ENCODE measurements at regions not wholly inside any gene's neighbourhood (a gene's known extent, or its start where the extent isn't known, plus 50 kb on each side); places are given as distances from the start of the nearest gene placed in this dataset.

DNA sequence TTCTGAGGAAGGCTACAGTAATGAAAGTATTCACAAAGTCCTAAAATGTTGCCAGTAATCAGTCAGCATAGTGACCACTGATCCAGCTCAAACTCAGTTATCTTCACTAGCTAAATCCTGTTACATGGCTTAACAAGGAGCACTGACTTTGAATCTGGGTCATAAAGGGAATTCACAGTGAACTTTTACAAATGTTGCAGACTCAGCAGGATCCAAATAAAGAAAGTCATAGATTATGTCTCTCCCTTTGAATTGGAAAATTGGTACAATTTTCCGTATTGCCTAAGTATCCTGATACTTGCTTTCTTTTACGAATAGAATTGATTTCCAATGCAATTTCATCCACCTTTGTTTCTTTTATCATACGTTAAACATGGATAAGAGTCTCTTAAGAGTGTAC lies 431.5 kb upstream of the CNTN6 start:
- no peaks in the 10 kb centered on the region for H3K4me1 ChIP-seq (ENCODE audit: control insufficient read depth, insufficient read depth, low read length)
- no peak for ATAC-seq
- CTCF ChIA-PET, result no interaction called here
- POLR2A ChIA-PET, result no interaction called here
- H3K4me3 ChIP-seq (ENCODE audit: low read depth in 2 of 2, low read length in 2 of 2), result no peak overlapping the region
- H3K27ac ChIP-seq (ENCODE audit: low read length), result no peak overlapping the region
- H3K36me3 ChIP-seq (ENCODE audit: control insufficient read depth, insufficient read depth, low read length), result no peaks in the 10 kb centered on the region
- no peak for DNase-seq (ENCODE audit: low read depth, low spot score)
- no peaks in the 10 kb centered on the region for H3K9me3 ChIP-seq (ENCODE audit: control insufficient read depth, insufficient read depth, low read depth, low read length)
- in situ Hi-C loops (cut with HindIII; ENCODE audit: low pct_unique_long_range_greater_than_20kb, low sequenced_read_pairs), result no loop called here
- TF ChIP-seq, protein P1, sequence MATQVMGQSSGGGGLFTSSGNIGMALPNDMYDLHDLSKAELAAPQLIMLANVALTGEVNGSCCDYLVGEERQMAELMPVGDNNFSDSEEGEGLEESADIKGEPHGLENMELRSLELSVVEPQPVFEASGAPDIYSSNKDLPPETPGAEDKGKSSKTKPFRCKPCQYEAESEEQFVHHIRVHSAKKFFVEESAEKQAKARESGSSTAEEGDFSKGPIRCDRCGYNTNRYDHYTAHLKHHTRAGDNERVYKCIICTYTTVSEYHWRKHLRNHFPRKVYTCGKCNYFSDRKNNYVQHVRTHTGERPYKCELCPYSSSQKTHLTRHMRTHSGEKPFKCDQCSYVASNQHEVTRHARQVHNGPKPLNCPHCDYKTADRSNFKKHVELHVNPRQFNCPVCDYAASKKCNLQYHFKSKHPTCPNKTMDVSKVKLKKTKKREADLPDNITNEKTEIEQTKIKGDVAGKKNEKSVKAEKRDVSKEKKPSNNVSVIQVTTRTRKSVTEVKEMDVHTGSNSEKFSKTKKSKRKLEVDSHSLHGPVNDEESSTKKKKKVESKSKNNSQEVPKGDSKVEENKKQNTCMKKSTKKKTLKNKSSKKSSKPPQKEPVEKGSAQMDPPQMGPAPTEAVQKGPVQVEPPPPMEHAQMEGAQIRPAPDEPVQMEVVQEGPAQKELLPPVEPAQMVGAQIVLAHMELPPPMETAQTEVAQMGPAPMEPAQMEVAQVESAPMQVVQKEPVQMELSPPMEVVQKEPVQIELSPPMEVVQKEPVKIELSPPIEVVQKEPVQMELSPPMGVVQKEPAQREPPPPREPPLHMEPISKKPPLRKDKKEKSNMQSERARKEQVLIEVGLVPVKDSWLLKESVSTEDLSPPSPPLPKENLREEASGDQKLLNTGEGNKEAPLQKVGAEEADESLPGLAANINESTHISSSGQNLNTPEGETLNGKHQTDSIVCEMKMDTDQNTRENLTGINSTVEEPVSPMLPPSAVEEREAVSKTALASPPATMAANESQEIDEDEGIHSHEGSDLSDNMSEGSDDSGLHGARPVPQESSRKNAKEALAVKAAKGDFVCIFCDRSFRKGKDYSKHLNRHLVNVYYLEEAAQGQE (IDR thresholded peaks at IDR 0.05; ENCODE audit: insufficient read depth in 1 of 2, low read depth in 2 of 2, low read length in 1 of 2), result no peak
- TF ChIP-seq POLR2AphosphoS5 (IDR thresholded peaks at IDR 0.05; ENCODE audit: low read depth, low read length) (no peak), TCF7L2 (IDR thresholded peaks at IDR 0.05; ENCODE audit: low read depth, low read length) (no peak), SIN3A (IDR thresholded peaks at IDR 0.05; ENCODE audit: borderline replicate concordance, insufficient read depth, low read depth, low read length) (no peak)
- TF ChIP-seq, protein P2, sequence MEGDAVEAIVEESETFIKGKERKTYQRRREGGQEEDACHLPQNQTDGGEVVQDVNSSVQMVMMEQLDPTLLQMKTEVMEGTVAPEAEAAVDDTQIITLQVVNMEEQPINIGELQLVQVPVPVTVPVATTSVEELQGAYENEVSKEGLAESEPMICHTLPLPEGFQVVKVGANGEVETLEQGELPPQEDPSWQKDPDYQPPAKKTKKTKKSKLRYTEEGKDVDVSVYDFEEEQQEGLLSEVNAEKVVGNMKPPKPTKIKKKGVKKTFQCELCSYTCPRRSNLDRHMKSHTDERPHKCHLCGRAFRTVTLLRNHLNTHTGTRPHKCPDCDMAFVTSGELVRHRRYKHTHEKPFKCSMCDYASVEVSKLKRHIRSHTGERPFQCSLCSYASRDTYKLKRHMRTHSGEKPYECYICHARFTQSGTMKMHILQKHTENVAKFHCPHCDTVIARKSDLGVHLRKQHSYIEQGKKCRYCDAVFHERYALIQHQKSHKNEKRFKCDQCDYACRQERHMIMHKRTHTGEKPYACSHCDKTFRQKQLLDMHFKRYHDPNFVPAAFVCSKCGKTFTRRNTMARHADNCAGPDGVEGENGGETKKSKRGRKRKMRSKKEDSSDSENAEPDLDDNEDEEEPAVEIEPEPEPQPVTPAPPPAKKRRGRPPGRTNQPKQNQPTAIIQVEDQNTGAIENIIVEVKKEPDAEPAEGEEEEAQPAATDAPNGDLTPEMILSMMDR (IDR thresholded peaks at IDR 0.05), result no peak
- intact Hi-C loops (cut with micrococcal nuclease; ENCODE audit: unreplicated experiment), result no loop called here
- no TSS peak for BruUV-seq (replicated peaks)
- H3K27me3 ChIP-seq (ENCODE audit: control insufficient read depth, insufficient read depth, low read length), result no peaks in the 10 kb centered on the region

DNA sequence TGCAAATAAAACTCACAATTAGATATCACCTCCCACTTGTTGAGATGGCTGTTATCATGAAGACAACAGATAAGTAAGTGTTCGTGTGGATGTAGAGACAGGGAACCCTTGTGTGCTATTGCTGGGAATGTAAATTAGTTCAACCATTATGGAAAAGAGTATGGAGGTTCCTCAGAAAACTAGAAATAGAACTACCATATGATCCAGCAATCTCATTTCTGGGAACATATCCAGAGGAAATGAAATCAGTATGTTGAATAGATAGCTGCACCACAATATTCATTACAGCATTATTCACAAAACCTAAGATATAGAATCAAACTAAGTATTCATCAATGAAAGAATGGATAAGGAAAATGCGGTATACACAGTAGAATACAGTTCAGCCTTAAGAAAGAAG lies 418.7 kb upstream of the CNTN6 start:
- Histone ChIP-seq H3K9me3 (ENCODE audit: control insufficient read depth, insufficient read depth, low read depth, low read length) (no peaks in the 10 kb centered on the region), H3K27ac (ENCODE audit: low read length) (no peak overlapping the region), H3K36me3 (ENCODE audit: control insufficient read depth, insufficient read depth, low read length) (no peaks in the 10 kb centered on the region), H3K27me3 (ENCODE audit: control insufficient read depth, insufficient read depth, low read length) (no peaks in the 10 kb centered on the region), H3K4me3 (ENCODE audit: low read depth in 2 of 2, low read length in 2 of 2) (no peak overlapping the region), H3K4me1 (ENCODE audit: control insufficient read depth, insufficient read depth, low read length) (no peaks in the 10 kb centered on the region)
- ATAC-seq (no peak), DNase-seq (ENCODE audit: low read depth, low spot score) (no peak)
- intact Hi-C loops (cut with micrococcal nuclease; ENCODE audit: unreplicated experiment), result no loop called here
- no peak for TF ChIP-seq SIN3A (IDR thresholded peaks at IDR 0.05; ENCODE audit: borderline replicate concordance, insufficient read depth, low read depth, low read length)
- TF ChIP-seq, protein P1 (IDR thresholded peaks at IDR 0.05; ENCODE audit: insufficient read depth in 1 of 2, low read depth in 2 of 2, low read length in 1 of 2), result no peak
- TF ChIP-seq TCF7L2 (IDR thresholded peaks at IDR 0.05; ENCODE audit: low read depth, low read length), result no peak
- no peak for TF ChIP-seq POLR2AphosphoS5 (IDR thresholded peaks at IDR 0.05; ENCODE audit: low read depth, low read length)
- TF ChIP-seq, protein P2 (IDR thresholded peaks at IDR 0.05), result no peak
- in situ Hi-C loops (cut with HindIII; ENCODE audit: low pct_unique_long_range_greater_than_20kb, low sequenced_read_pairs), result no loop called here
- POLR2A ChIA-PET, result no interaction called here
- CTCF ChIA-PET, result no interaction called here
- BruUV-seq (replicated peaks), result no TSS peak
